Hepatocyte (in vitro differentiated cells): ENCODE measurements at regions not wholly inside any gene's neighbourhood (a gene's known extent, or its start where the extent isn't known, plus 50 kb on each side); places are given as distances from the start of the nearest gene placed in this dataset.

ENCODE experiments used
- DNase-seq: peaks from one replicate; pipeline ENCODE4 v3.0.0-alpha.2; 2016; ENCODE audit warnings: low spot score
- H2AFZ ChIP-seq: fragments of 200-600 bp; sonication (generic); 2 replicates; pipeline ENCODE4 v1.6.0; 2016; ENCODE audit warnings: antibody characterized with exemption, mild to moderate bottlenecking
- H3K27ac ChIP-seq: fragments of 200-600 bp; sonication (generic); 2 replicates; pipeline ENCODE4 v1.5.1; 2016; ENCODE audit warnings: mild to moderate bottlenecking
- H3K27me3 ChIP-seq: fragments of 200-600 bp; sonication (generic); 2 replicates; pipeline ENCODE4 v1.6.1; 2016
- H3K36me3 ChIP-seq: fragments of 200-600 bp; sonication (generic); replicated peaks from 2 replicates; pipeline ENCODE4 v1.5.1; 2016; ENCODE audit warnings: low read depth; ENCODE audit not compliant: insufficient read depth
- H3K4me1 ChIP-seq: fragments of 200-600 bp; sonication (generic); 2 replicates; pipeline ENCODE4 v1.5.1; 2016; ENCODE audit warnings: mild to moderate bottlenecking, moderate library complexity; ENCODE audit not compliant: insufficient read depth
- H3K4me2 ChIP-seq: fragments of 200-600 bp; sonication (generic); 2 replicates; pipeline ENCODE4 v1.6.0; 2016
- H3K4me3 ChIP-seq: fragments of 200-600 bp; sonication (generic); 2 replicates; pipeline ENCODE4 v1.5.1; 2016; ENCODE audit warnings: mild to moderate bottlenecking
- H3K79me2 ChIP-seq: fragments of 200-600 bp; sonication (generic); 2 replicates; pipeline ENCODE4 v1.6.0; 2017; ENCODE audit warnings: mild to moderate bottlenecking
- H3K9me2 ChIP-seq: fragments of 200-600 bp; sonication (generic); replicated peaks from 2 replicates; pipeline ENCODE4 v1.6.0; 2017; ENCODE audit warnings: mild to moderate bottlenecking; ENCODE audit not compliant: insufficient read depth
- H3K9me3 ChIP-seq: fragments of 200-600 bp; sonication (generic); 2 replicates; pipeline ENCODE4 v1.5.1; 2016; ENCODE audit warnings: low read depth, mild to moderate bottlenecking
- H4K20me1 ChIP-seq: fragments of 200-600 bp; sonication (generic); 2 replicates; pipeline ENCODE4 v1.6.0; 2016; ENCODE audit warnings: mild to moderate bottlenecking; ENCODE audit not compliant: insufficient read depth, poor library complexity, severe bottlenecking
- EZH2 ChIP-seq: fragments of 200-600 bp; sonication (generic); IDR thresholded peaks from 2 replicates; pipeline ENCODE4 v1.6.1; 2016; ENCODE audit warnings: antibody characterized with exemption, mild to moderate bottlenecking, borderline replicate concordance
- EZH2phosphoT487 ChIP-seq: fragments of 200-600 bp; sonication (generic); IDR thresholded peaks from one replicate; pipeline ENCODE4 v1.6.1; 2018; ENCODE audit warnings: antibody characterized with exemption, mild to moderate bottlenecking, low read depth, moderate library complexity; ENCODE audit not compliant: unreplicated experiment, severe bottlenecking
- WGBS: methylation state at CpG from one replicate; pipeline ENCODE4 v1.1.6; 2016; ENCODE audit warnings: low lambda C conversion rate; ENCODE audit errors: missing lambda C conversion rate; 5-methylcytosine and 5-hydroxymethylcytosine counted together
- TF ChIP-seq, protein P1 (sequence below): fragments of 200-600 bp; sonication (generic); IDR thresholded peaks from 2 replicates; pipeline ENCODE4 v1.5.1; 2016; ENCODE audit warnings: antibody characterized with exemption, mild to moderate bottlenecking; ENCODE audit not compliant: poor library complexity

DNA sequence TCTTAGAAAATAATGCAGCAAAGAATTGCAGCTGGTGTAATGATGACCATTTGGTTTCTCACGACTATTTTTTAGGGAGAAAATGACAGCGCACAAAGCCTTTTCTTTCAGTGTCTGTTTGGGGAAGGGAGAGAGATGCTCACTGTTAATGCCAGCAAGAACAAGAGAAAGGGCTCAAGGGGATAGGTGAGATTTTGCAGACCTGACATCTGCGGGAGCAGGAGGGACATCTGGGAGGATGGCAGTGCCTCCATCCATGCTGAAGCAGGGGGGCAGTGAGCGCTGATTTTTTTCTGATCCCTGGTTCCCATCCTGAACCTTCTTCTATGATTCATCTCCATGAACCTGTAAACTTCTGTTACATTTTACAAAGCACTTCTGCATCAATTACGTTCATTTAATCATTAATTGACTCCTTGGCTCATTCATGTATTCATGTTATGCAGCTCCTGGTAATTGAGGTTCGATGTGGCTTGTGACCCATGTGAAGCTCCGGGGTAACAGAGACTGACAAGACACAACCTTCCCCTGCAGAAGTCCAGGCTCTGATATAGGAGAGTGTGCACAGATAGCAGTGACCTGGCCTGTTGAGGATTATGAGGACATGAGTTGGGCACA is 595.3 kb downstream of the PTPRU start:
- TF ChIP-seq, protein P1, sequence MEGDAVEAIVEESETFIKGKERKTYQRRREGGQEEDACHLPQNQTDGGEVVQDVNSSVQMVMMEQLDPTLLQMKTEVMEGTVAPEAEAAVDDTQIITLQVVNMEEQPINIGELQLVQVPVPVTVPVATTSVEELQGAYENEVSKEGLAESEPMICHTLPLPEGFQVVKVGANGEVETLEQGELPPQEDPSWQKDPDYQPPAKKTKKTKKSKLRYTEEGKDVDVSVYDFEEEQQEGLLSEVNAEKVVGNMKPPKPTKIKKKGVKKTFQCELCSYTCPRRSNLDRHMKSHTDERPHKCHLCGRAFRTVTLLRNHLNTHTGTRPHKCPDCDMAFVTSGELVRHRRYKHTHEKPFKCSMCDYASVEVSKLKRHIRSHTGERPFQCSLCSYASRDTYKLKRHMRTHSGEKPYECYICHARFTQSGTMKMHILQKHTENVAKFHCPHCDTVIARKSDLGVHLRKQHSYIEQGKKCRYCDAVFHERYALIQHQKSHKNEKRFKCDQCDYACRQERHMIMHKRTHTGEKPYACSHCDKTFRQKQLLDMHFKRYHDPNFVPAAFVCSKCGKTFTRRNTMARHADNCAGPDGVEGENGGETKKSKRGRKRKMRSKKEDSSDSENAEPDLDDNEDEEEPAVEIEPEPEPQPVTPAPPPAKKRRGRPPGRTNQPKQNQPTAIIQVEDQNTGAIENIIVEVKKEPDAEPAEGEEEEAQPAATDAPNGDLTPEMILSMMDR, result no peak
- TF ChIP-seq EZH2phosphoT487, result no peak
- TF ChIP-seq EZH2, result no peak
- Histone ChIP-seq H3K27ac (no peak overlapping the region), H3K79me2 (no peaks in the 10 kb centered on the region), H3K9me3 (no peaks in the 10 kb centered on the region), H3K27me3 (peaks cover 7% of the 10 kb centered on the region), H3K9me2 (no peaks in the 10 kb centered on the region), H3K36me3 (no peaks in the 10 kb centered on the region), H3K4me1 (no peaks in the 10 kb centered on the region), H4K20me1 (no peaks in the 10 kb centered on the region), H3K4me2 (no peak overlapping the region), H3K4me3 (no peak overlapping the region), H2AFZ (no peak overlapping the region)
- 69% methylated on average over 7 of the region's 7 CpGs for whole genome bisulfite sequencing
- DNase-seq, result no peak

- peaks cover 7% of the 10 kb centered on the region for H3K27me3 ChIP-seq
These were observed 594.6 kb downstream of the PTPRU start for GRCh38 chr1:29830916-29831315.

DNA sequence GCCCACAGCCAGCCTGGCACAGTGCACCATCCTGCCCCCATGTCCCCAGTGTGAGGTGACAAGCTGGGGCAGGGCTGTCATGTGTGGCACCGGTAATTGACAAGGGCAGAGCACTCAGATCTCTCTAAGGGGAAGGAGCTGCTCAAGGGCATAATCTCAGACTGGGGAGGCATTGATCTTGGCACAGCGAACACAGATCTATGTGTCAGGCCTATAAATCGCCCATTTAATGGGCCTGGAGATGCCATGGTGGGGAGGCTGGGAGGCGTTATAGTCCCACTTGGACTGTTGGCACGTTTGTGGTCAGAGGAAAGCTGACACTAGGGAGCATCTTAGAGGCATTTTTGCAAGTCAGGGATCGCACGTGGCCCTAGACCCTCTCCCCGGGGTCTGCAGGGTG is 594.1 kb downstream of the PTPRU start:
- Histone ChIP-seq H3K79me2 (no peaks in the 10 kb centered on the region), H3K9me2 (no peaks in the 10 kb centered on the region), H3K4me2 (no peak overlapping the region), H3K36me3 (no peaks in the 10 kb centered on the region), H3K4me3 (no peak overlapping the region), H3K27me3 (peaks cover 7% of the 10 kb centered on the region), H3K9me3 (no peaks in the 10 kb centered on the region), H2AFZ (no peak overlapping the region), H4K20me1 (no peaks in the 10 kb centered on the region), H3K27ac (no peak overlapping the region), H3K4me1 (no peaks in the 10 kb centered on the region)
- WGBS, result 85% methylated on average over 8 of the region's 8 CpGs
- no peak for DNase-seq
- TF ChIP-seq EZH2 (no peak), EZH2phosphoT487 (no peak)
- TF ChIP-seq, protein P1, result no peak

More at GRCh38 chr1:29830916-29831315, 594.6 kb downstream of the PTPRU start:
- TF ChIP-seq, protein P1, result no peak
- no peak for TF ChIP-seq EZH2phosphoT487
- no peak for TF ChIP-seq EZH2
- no peaks in the 10 kb centered on the region for H3K36me3 ChIP-seq
- no peaks in the 10 kb centered on the region for H3K4me1 ChIP-seq
- H3K9me3 ChIP-seq, result no peaks in the 10 kb centered on the region
- no peak overlapping the region for H2AFZ ChIP-seq
- H3K79me2 ChIP-seq, result no peaks in the 10 kb centered on the region
- no peak overlapping the region for H3K4me3 ChIP-seq
- H4K20me1 ChIP-seq, result no peaks in the 10 kb centered on the region
- H3K27ac ChIP-seq, result no peak overlapping the region
- DNase-seq, result no peak
- H3K4me2 ChIP-seq, result no peak overlapping the region
- H3K9me2 ChIP-seq, result no peaks in the 10 kb centered on the region
- WGBS, result 71% methylated on average over 7 of the region's 7 CpGs
